ENCODE measurements at regions not wholly inside any gene's neighbourhood (a gene's known extent, or its start where the extent isn't known, plus 50 kb on each side); places are given as distances from the start of the nearest gene placed in this dataset.

DNA sequence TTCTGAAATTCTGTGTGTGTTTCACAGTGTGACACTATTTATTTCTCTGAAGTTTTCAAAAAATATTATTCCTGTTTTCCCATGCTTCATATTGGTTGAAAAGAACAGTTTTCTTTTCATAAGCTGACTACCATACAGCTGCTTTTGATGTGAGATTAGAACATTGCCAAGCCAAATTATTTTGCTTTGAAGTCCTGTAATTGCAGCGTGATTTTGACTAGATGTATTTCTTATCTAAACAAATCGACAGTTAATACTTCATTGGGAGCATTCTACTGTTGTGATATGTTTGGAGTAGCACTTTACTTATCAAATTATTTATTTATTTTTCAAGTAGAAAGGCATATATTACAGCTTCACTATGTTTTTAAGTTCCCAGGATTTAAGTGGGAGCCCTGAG lies 132.0 kb downstream of the DACT1 start:
- no peak for DNase-seq (ENCODE audit: extremely low spot score, unreplicated experiment)
- H3K4me3 Mint-ChIP-seq (ENCODE audit: unreplicated experiment): no peak overlapping the region
- H3K36me3 Mint-ChIP-seq (ENCODE audit: unreplicated experiment): no peaks in the 10 kb centered on the region
- no peaks in the 10 kb centered on the region for H3K9me3 Mint-ChIP-seq (ENCODE audit: unreplicated experiment)
- peaks cover 5% of the 10 kb centered on the region for H3K4me1 Mint-ChIP-seq (ENCODE audit: unreplicated experiment)
- H3K27me3 Mint-ChIP-seq (ENCODE audit: unreplicated experiment): peaks cover 3% of the 10 kb centered on the region
- no peak overlapping the region for H3K27ac Mint-ChIP-seq (ENCODE audit: unreplicated experiment)
- TF ChIP-seq, protein P1, sequence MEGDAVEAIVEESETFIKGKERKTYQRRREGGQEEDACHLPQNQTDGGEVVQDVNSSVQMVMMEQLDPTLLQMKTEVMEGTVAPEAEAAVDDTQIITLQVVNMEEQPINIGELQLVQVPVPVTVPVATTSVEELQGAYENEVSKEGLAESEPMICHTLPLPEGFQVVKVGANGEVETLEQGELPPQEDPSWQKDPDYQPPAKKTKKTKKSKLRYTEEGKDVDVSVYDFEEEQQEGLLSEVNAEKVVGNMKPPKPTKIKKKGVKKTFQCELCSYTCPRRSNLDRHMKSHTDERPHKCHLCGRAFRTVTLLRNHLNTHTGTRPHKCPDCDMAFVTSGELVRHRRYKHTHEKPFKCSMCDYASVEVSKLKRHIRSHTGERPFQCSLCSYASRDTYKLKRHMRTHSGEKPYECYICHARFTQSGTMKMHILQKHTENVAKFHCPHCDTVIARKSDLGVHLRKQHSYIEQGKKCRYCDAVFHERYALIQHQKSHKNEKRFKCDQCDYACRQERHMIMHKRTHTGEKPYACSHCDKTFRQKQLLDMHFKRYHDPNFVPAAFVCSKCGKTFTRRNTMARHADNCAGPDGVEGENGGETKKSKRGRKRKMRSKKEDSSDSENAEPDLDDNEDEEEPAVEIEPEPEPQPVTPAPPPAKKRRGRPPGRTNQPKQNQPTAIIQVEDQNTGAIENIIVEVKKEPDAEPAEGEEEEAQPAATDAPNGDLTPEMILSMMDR (IDR thresholded peaks at IDR 0.05): no peak

DNA sequence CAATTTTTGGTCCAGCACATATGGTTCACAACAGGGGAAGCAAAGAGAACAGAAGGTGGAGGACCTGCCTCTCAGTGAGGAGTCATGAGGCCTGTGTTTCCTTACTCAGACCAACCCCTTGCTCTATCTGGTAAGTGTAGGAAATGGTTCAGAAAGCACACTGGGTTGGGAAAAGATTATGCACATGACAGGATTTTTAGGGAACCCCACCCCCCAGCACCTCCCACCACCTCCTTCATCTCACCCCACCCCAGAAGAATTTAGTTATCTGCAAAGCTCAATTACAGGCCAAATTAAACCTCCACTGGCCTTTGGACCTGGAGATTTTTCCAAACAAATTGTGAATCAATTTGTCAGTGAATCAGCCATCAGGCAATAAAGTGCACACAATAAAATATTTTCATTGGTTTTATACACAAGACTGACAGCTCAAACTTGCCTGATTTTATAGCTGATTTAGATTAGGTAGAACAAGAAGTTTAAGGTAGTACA lies 132.8 kb downstream of the DACT1 start:
- DNase-seq (ENCODE audit: extremely low spot score, unreplicated experiment): no peak
- TF ChIP-seq, protein P1 (IDR thresholded peaks at IDR 0.05): no peak
- no peak overlapping the region for H3K27ac Mint-ChIP-seq (ENCODE audit: unreplicated experiment)
- no peaks in the 10 kb centered on the region for H3K9me3 Mint-ChIP-seq (ENCODE audit: unreplicated experiment)
- no peak overlapping the region for H3K4me3 Mint-ChIP-seq (ENCODE audit: unreplicated experiment)
- peaks cover 5% of the 10 kb centered on the region for H3K4me1 Mint-ChIP-seq (ENCODE audit: unreplicated experiment)
- peaks cover 3% of the 10 kb centered on the region for H3K27me3 Mint-ChIP-seq (ENCODE audit: unreplicated experiment)
- no peaks in the 10 kb centered on the region for H3K36me3 Mint-ChIP-seq (ENCODE audit: unreplicated experiment)

DNA sequence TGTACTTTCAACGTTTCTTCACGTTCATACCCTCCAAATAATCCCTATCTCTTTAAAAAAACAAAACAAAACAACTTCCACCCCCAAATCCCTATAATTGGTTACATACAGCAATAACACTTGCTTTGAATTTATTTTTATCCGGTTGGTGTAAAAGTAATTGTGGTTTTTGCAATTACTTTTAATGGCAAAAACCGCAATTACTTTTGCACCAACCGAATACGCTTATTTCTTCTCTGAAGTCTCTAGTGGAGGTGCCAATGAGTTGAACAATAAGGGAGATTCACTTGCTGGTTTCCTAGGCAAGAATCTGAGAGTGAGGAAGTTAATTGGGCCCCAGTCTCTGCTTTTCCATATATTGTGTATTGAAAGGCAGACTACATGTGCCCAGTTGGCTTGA lies 133.3 kb downstream of the DACT1 start:
- no peak for DNase-seq (ENCODE audit: extremely low spot score, unreplicated experiment)
- no peaks in the 10 kb centered on the region for H3K36me3 Mint-ChIP-seq (ENCODE audit: unreplicated experiment)
- H3K4me3 Mint-ChIP-seq (ENCODE audit: unreplicated experiment): no peak overlapping the region
- TF ChIP-seq, protein P1 (IDR thresholded peaks at IDR 0.05): no peak
- H3K27me3 Mint-ChIP-seq (ENCODE audit: unreplicated experiment): peaks cover 3% of the 10 kb centered on the region
- no peak overlapping the region for H3K27ac Mint-ChIP-seq (ENCODE audit: unreplicated experiment)
- peaks cover 6% of the 10 kb centered on the region for H3K4me1 Mint-ChIP-seq (ENCODE audit: unreplicated experiment)
- no peaks in the 10 kb centered on the region for H3K9me3 Mint-ChIP-seq (ENCODE audit: unreplicated experiment)

DNA sequence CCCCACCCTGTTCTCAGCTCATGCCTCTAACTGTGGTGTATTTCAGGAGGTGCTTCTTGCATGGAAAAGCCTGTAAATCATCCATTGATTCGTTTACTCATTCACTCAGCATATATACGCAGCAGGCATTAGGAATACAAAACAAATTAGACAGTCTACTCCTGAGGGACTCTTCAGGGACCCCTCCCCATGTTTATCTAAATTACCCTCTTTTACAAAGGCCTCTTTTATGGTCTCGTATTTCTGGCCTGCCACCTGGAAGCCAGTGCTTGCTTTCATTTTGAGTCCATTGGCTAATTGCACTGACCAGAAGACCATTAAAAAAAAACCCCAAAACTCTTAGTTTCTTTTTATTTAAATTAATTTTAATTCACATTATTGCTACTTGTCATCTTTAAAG lies 134.4 kb downstream of the DACT1 start:
- Mint-ChIP-seq H3K27ac (ENCODE audit: unreplicated experiment) (no peak overlapping the region), H3K36me3 (ENCODE audit: unreplicated experiment) (no peaks in the 10 kb centered on the region)

DNA sequence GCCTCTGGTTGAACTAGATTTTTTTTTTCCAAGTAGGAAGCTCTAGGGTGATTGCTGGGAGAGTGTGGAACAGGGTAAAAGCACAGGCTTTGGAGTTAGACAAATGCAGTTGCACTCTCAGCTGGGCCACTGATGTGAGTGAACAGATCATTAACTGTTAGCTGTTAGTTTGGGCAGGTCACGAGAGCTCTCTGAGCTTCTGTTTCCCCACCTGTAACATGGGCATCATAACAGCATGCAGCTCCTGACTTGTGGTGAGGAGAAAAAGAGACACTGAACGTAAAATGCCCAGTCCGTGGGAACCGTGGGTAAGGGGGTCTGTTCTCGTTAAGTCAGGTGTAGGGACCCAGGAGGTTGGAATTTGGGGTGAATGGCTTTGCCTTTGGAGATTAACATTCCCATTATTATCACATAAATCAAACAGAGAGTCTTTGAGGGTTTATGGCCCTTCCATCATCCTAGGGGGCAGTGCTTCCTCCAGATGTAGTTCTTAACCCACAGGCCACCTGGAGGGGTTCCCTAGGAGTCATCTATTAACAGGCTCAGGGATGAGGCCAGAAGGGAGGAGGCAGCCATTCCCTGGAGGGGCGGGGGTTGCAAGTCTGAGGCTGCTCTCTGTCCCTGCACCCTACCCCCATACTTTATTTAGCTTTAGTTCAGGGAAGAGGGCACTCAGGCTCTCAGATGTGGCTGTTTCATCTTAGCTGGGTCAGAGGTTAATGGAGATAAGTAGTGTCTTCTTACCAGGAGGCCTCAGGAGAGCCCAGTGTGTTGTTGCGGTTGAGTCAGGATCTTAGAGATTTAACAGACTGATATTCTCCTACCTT lies 135.2 kb downstream of the DACT1 start:
- TF ChIP-seq, protein P1 (IDR thresholded peaks at IDR 0.05): no peak
- no peak for DNase-seq (ENCODE audit: extremely low spot score, unreplicated experiment)
- no peaks in the 10 kb centered on the region for H3K36me3 Mint-ChIP-seq (ENCODE audit: unreplicated experiment)
- no peaks in the 10 kb centered on the region for H3K9me3 Mint-ChIP-seq (ENCODE audit: unreplicated experiment)
- H3K4me3 Mint-ChIP-seq (ENCODE audit: unreplicated experiment): no peak overlapping the region
- H3K27me3 Mint-ChIP-seq (ENCODE audit: unreplicated experiment): no peaks in the 10 kb centered on the region
- peaks cover 21% of the 10 kb centered on the region for H3K4me1 Mint-ChIP-seq (ENCODE audit: unreplicated experiment)
- H3K27ac Mint-ChIP-seq (ENCODE audit: unreplicated experiment): no peak overlapping the region

More for the DNA sequence above, 134.4 kb downstream of the DACT1 start:
- TF ChIP-seq, protein P1 (IDR thresholded peaks at IDR 0.05): no peak
- no peak for DNase-seq (ENCODE audit: extremely low spot score, unreplicated experiment)
- Mint-ChIP-seq H3K27me3 (ENCODE audit: unreplicated experiment) (no peaks in the 10 kb centered on the region), H3K9me3 (ENCODE audit: unreplicated experiment) (no peaks in the 10 kb centered on the region), H3K4me3 (ENCODE audit: unreplicated experiment) (no peak overlapping the region), H3K4me1 (ENCODE audit: unreplicated experiment) (peaks cover 13% of the 10 kb centered on the region)

Measured in osteocyte (in vitro differentiated cells).